Endodermal cell (in vitro differentiated cells): ENCODE measurements at regions not wholly inside any gene's neighbourhood (a gene's known extent, or its start where the extent isn't known, plus 50 kb on each side); places are given as distances from the start of the nearest gene placed in this dataset.

Experiments used
- DNase-seq: peaks from one replicate; pipeline ENCODE4 v3.0.0-alpha.2; 2017
- H3K27ac ChIP-seq: 2 replicates; pipeline ENCODE4 v1.5.1; 2013; ENCODE audit warnings: mild to moderate bottlenecking, low read depth, low read length, moderate library complexity
- H3K27me3 ChIP-seq: 2 replicates; pipeline ENCODE4 v1.6.1; 2013; ENCODE audit warnings: mild to moderate bottlenecking, low read length, moderate library complexity; ENCODE audit not compliant: insufficient read depth, control insufficient read depth, poor library complexity, severe bottlenecking
- H3K36me3 ChIP-seq: 2 replicates; pipeline ENCODE4 v1.7.0; 2013; ENCODE audit warnings: mild to moderate bottlenecking, low read length, moderate library complexity; ENCODE audit not compliant: control insufficient read depth, insufficient read depth
- H3K4me1 ChIP-seq: one replicate; pipeline ENCODE4 v1.7.0; 2013; ENCODE audit warnings: low read length; ENCODE audit not compliant: control insufficient read depth, insufficient read depth
- H3K4me3 ChIP-seq: 2 replicates; pipeline ENCODE4 v1.5.1; 2013; ENCODE audit warnings: mild to moderate bottlenecking, low read length, moderate library complexity
- H3K9ac ChIP-seq: 2 replicates; pipeline ENCODE4 v1.6.1; 2013; ENCODE audit warnings: mild to moderate bottlenecking, low read length, moderate library complexity; ENCODE audit not compliant: poor library complexity, severe bottlenecking; ENCODE audit errors: extremely low read depth
- H3K9me3 ChIP-seq: 2 replicates; pipeline ENCODE4 v1.6.1; 2013; ENCODE audit warnings: mild to moderate bottlenecking, low read length, moderate library complexity; ENCODE audit not compliant: control insufficient read depth
- H3K27ac Mint-ChIP-seq: 2 replicates; pipeline ENCODE4 v1.8.0; 2020; ENCODE audit warnings: mixed read lengths
- H3K27me3 Mint-ChIP-seq: 2 replicates; pipeline ENCODE4 v1.8.0; 2021; ENCODE audit warnings: mild to moderate bottlenecking, mixed read lengths; ENCODE audit not compliant: insufficient read depth
- H3K36me3 Mint-ChIP-seq: 2 replicates; pipeline ENCODE4 v1.8.0; 2020; ENCODE audit warnings: low read depth, mixed read lengths
- H3K4me1 Mint-ChIP-seq: 2 replicates; pipeline ENCODE4 v1.8.0; 2020; ENCODE audit warnings: mixed read lengths
- H3K4me3 Mint-ChIP-seq: 2 replicates; pipeline ENCODE4 v1.8.0; 2020; ENCODE audit warnings: mild to moderate bottlenecking, moderate library complexity, mixed read lengths
- H3K9me3 Mint-ChIP-seq: 2 replicates; pipeline ENCODE4 v1.8.0; 2020; ENCODE audit warnings: mild to moderate bottlenecking, mixed read lengths
- CTCF ChIP-seq: fragments of 200-600 bp; sonication (generic); conservative IDR thresholded peaks from 2 replicates; pipeline ENCODE4 v1.5.0; 2021; ENCODE audit warnings: antibody characterized with exemption, mild to moderate bottlenecking
- WGBS, 2 experiments: methylation state at CpG; one replicate each; pipeline versions ENCODE4 v1.1.5 to v1.1.7; 2013; ENCODE audit warnings: missing lambda C conversion rate in 2 of 2, mixed read lengths in 1 of 2; ENCODE audit not compliant: insufficient coverage in 1 of 2, insufficient read length in 1 of 2; 5-methylcytosine and 5-hydroxymethylcytosine counted together

- no peak for DNase-seq
- Histone ChIP-seq H3K27ac (no peak overlapping the region), H3K9ac (no peak overlapping the region), H3K4me3 (no peak overlapping the region), H3K4me1 (peaks cover 11% of the 10 kb centered on the region), H3K27me3 (no peaks in the 10 kb centered on the region), H3K36me3 (no peaks in the 10 kb centered on the region), H3K9me3 (no peaks in the 10 kb centered on the region)
- WGBS, 2 experiments = 94 to 100% methylated on average over 4 of the region's 4 CpGs
- no peak for TF ChIP-seq CTCF
- Mint-ChIP-seq H3K9me3 (no peaks in the 10 kb centered on the region), H3K4me3 (no peak overlapping the region), H3K36me3 (no peaks in the 10 kb centered on the region), H3K27me3 (no peaks in the 10 kb centered on the region), H3K27ac (no peak overlapping the region), H3K4me1 (peaks cover 24% of the 10 kb centered on the region)
These were observed 153.0 kb upstream of the MYL2 start for GRCh38 chr12:111073370-111073769.

GRCh38 chr12:111072299-111072698 is 151.9 kb upstream of the MYL2 start:
- Mint-ChIP-seq H3K27me3 (no peaks in the 10 kb centered on the region), H3K9me3 (no peaks in the 10 kb centered on the region), H3K4me1 (peaks cover 24% of the 10 kb centered on the region), H3K4me3 (no peak overlapping the region), H3K36me3 (no peaks in the 10 kb centered on the region), H3K27ac (no peak overlapping the region)
- Histone ChIP-seq H3K36me3 (no peaks in the 10 kb centered on the region), H3K4me1 (peaks cover 8% of the 10 kb centered on the region), H3K9ac (no peak overlapping the region), H3K4me3 (no peak overlapping the region), H3K27me3 (no peaks in the 10 kb centered on the region), H3K27ac (no peak overlapping the region), H3K9me3 (no peaks in the 10 kb centered on the region)
- no peak for TF ChIP-seq CTCF
- no peak for DNase-seq

GRCh38 chr12:111069886-111070285 is 149.5 kb upstream of the MYL2 start:
- Mint-ChIP-seq H3K9me3 (no peaks in the 10 kb centered on the region), H3K27me3 (no peaks in the 10 kb centered on the region), H3K4me3 (no peak overlapping the region), H3K4me1 (peaks cover 15% of the 10 kb centered on the region), H3K36me3 (no peaks in the 10 kb centered on the region), H3K27ac (no peak overlapping the region)
- WGBS, 2 experiments = 92 to 100% methylated on average over 1 to 4 of the region's 4 CpGs
- Histone ChIP-seq H3K4me3 (no peak overlapping the region), H3K36me3 (peaks cover 6% of the 10 kb centered on the region), H3K4me1 (peaks cover 8% of the 10 kb centered on the region), H3K27ac (no peak overlapping the region), H3K9me3 (no peaks in the 10 kb centered on the region), H3K27me3 (no peaks in the 10 kb centered on the region), H3K9ac (no peak overlapping the region)
- DNase-seq = no peak
- TF ChIP-seq CTCF = no peak
